K562 (cell line): ENCODE measurements at regions not wholly inside any gene's neighbourhood (a gene's known extent, or its start where the extent isn't known, plus 50 kb on each side); places are given as distances from the start of the nearest gene placed in this dataset.

ENCODE experiments used
- ATAC-seq: fragments of 200-7000 bp; cut with Tn5 transposase; 3 replicates; pipeline ENCODE4 v1.9.1; 2020; ENCODE audit warnings: moderate library complexity
- BruUV-seq: library from RNA; stranded (reverse); fragments of 400-500 nt; replicated peaks from 2 replicates; lab custom pipeline; 2021; lab: Mats Ljungman, UMichigan
- CTCF ChIA-PET: fragments of 300-600 bp; formaldehyde crosslinking; extraction: SDS; loops from one replicate; lab custom pipeline; 2021; ENCODE audit warnings: low intra/inter-chr PET ratio; lab: Yijun Ruan, JAX
- POLR2A ChIA-PET: fragments of 300-600, 350-650 bp; sonication (Branson Sonifier 250); formaldehyde crosslinking; extraction: SDS; loops from one replicate; lab custom pipeline; 2021; ENCODE audit warnings: antibody characterized with exemption, inconsistent platforms; lab: Yijun Ruan, JAX
- DNase-seq, 4 experiments: peaks; one replicate each; pipeline versions ENCODE4 v3.0.0 to v3.0.0-alpha.2; 2011 to 2018; ENCODE audit warnings: low spot score in 3 of 4, mixed read lengths in 3 of 4; ENCODE audit errors: extremely low read depth in 1 of 4
- FAIRE-seq: peaks from 2 replicates; lab custom pipeline; 2011; peaks lifted over from hg19 to GRCh38; lab: Jason Lieb, UNC
- H2AFZ ChIP-seq: 2 replicates; pipeline ENCODE4 v1.6.0; 2011; ENCODE audit warnings: low read depth, low read length, control low read depth, inconsistent platforms
- H3K27ac ChIP-seq: fragments of 200-600 bp; 3 replicates; pipeline ENCODE4 v1.8.0; 2011; ENCODE audit warnings: low read depth, mild to moderate bottlenecking, control low read depth, inconsistent platforms, low read length, moderate library complexity, mixed read lengths; ENCODE audit errors: extremely low read depth
- H3K27me3 ChIP-seq, 2 experiments: fragments of 300-600 bp in 1 of 2; 2 replicates in 1 of 2; 3 replicates in 1 of 2; pipeline versions ENCODE4 v1.6.0 to v1.8.0; 2011; ENCODE audit warnings: inconsistent platforms in 2 of 2, low read length in 2 of 2, mild to moderate bottlenecking in 1 of 2, mixed read lengths in 1 of 2, moderate library complexity in 1 of 2; ENCODE audit not compliant: control insufficient read depth in 2 of 2, insufficient read depth in 2 of 2
- H3K36me3 ChIP-seq: fragments of 300-600 bp; 3 replicates; pipeline ENCODE4 v1.8.0; 2011; ENCODE audit warnings: mild to moderate bottlenecking, low read length, inconsistent platforms; ENCODE audit not compliant: control insufficient read depth, insufficient read depth
- H3K4me1 ChIP-seq, 2 experiments: fragments of 200-600 bp in 1 of 2; replicated peaks in 1 of 2; 2 replicates in 1 of 2; 3 replicates in 1 of 2; pipeline versions ENCODE4 v1.5.1 to v1.8.0; 2011; ENCODE audit warnings: inconsistent platforms in 2 of 2, low read length in 2 of 2, mild to moderate bottlenecking in 1 of 2, mixed read lengths in 1 of 2, moderate library complexity in 1 of 2; ENCODE audit not compliant: control insufficient read depth in 2 of 2, insufficient read depth in 2 of 2
- H3K4me2 ChIP-seq: 2 replicates; pipeline ENCODE4 v1.6.1; 2011; ENCODE audit warnings: low read length, control low read depth, inconsistent platforms, mixed read lengths; ENCODE audit not compliant: insufficient read depth
- H3K4me3 ChIP-seq: fragments of 200-600 bp; sonication (generic), shearing (Covaris generic); 2 replicates; pipeline ENCODE4 v1.5.1; 2016; ENCODE audit warnings: control low read depth, inconsistent platforms
- H3K79me2 ChIP-seq: fragments of 200-600 bp; 3 replicates; pipeline ENCODE4 v1.8.0; 2011; ENCODE audit warnings: low read length, inconsistent platforms; ENCODE audit not compliant: control insufficient read depth, insufficient read depth
- H3K9ac ChIP-seq, 2 experiments: 2 replicates each; pipeline versions ENCODE4 v1.6.0 to v1.6.1; 2011; ENCODE audit warnings: low read depth in 2 of 2, low read length in 2 of 2, control low read depth in 1 of 2, inconsistent platforms in 1 of 2, mild to moderate bottlenecking in 1 of 2, mixed read lengths in 1 of 2; ENCODE audit not compliant: insufficient read depth in 1 of 2
- H3K9me1 ChIP-seq: one replicate; pipeline ENCODE4 v1.6.0; 2011; ENCODE audit warnings: inconsistent platforms, mild to moderate bottlenecking, low read length, moderate library complexity; ENCODE audit not compliant: control insufficient read depth, insufficient read depth
- H3K9me3 ChIP-seq: replicated peaks from 2 replicates; pipeline ENCODE4 v1.5.1; 2011; ENCODE audit warnings: low read depth, low read length, inconsistent platforms; ENCODE audit not compliant: control insufficient read depth, insufficient read depth
- H4K20me1 ChIP-seq: replicated peaks from 2 replicates; pipeline ENCODE4 v1.6.1; 2011; ENCODE audit warnings: low read length, inconsistent platforms, mixed read lengths; ENCODE audit not compliant: control insufficient read depth, insufficient read depth
- DACH1 ChIP-seq: fragments of 450-650 bp; IDR thresholded peaks from 2 replicates; pipeline ENCODE4 v1.6.1; 2018; ENCODE audit not compliant: partially characterized antibody
- FOXK1 ChIP-seq: sonication (generic); formaldehyde crosslinking; IDR thresholded peaks from 2 replicates; pipeline ENCODE4 v1.8.0; 2022; ENCODE audit warnings: missing genetic modification reagents, mild to moderate bottlenecking, borderline replicate concordance
- GABPB1 ChIP-seq: sonication (generic); formaldehyde crosslinking; IDR thresholded peaks from 2 replicates; pipeline ENCODE4 v1.8.0; 2022; ENCODE audit warnings: mild to moderate bottlenecking, missing genetic modification reagents
- JUND ChIP-seq, 2 experiments: IDR thresholded peaks; 2 replicates in 1 of 2; 3 replicates in 1 of 2; pipeline ENCODE4 v1.6.1; 2011; ENCODE audit warnings: borderline replicate concordance in 2 of 2, low read depth in 2 of 2, low read length in 2 of 2, improper control_type of control experiment in 1 of 2, missing biosample characterization in 1 of 2, missing genetic modification characterization in 1 of 2, missing genetic modification reagents in 1 of 2
- NFIX ChIP-seq: fragments of 250-450 bp; sonication (Bioruptor Pico); IDR thresholded peaks from 2 replicates; pipeline ENCODE4 v1.4.0; 2020; ENCODE audit warnings: low read depth, mild to moderate bottlenecking, moderate library complexity
- NR1H2 ChIP-seq: sonication (generic); formaldehyde crosslinking; IDR thresholded peaks from 2 replicates; pipeline ENCODE4 v1.4.0; 2020; ENCODE audit warnings: mild to moderate bottlenecking, missing genetic modification reagents
- PYGO2 ChIP-seq: fragments of 450-650 bp; IDR thresholded peaks from 2 replicates; pipeline ENCODE4 v1.6.1; 2016; ENCODE audit warnings: mild to moderate bottlenecking, missing genetic modification characterization, moderate library complexity, missing compliant biosample characterization
- WGBS: fragments of 100-300 bp; shearing (Covaris generic); methylation state at CpG from one replicate; pipeline ENCODE4 v1.1.6; 2016; ENCODE audit warnings: low coverage, mixed read lengths; ENCODE audit not compliant: insufficient coverage; ENCODE audit errors: missing lambda C conversion rate; 5-methylcytosine and 5-hydroxymethylcytosine counted together
- in situ Hi-C: fragments of 300-500 bp; cut with MboI; formaldehyde crosslinking; loops from 4 replicates; pipeline ENCODE4 v1.15.0; 2018; ENCODE audit warnings: inconsistent platforms, mixed read lengths
- intact Hi-C: fragments of 100-400 bp; cut with micrococcal nuclease; formaldehyde crosslinking; loops from 2 replicates; pipeline ENCODE4 v1.14.2; 2022
- TF ChIP-seq, protein P1 (sequence below): fragments of 450-650 bp; IDR thresholded peaks from 2 replicates; pipeline ENCODE4 v1.6.1; 2016; ENCODE audit warnings: low read depth, mild to moderate bottlenecking, moderate library complexity
- TF ChIP-seq, protein P2 (sequence below): sonication (generic); formaldehyde crosslinking; IDR thresholded peaks from 2 replicates; pipeline ENCODE4 v1.8.1; 2023; ENCODE audit warnings: mild to moderate bottlenecking, missing genetic modification reagents
- TF ChIP-seq, protein P3 (sequence below): sonication (generic); formaldehyde crosslinking; IDR thresholded peaks from 2 replicates; pipeline ENCODE4 v1.8.0; 2022; ENCODE audit warnings: mild to moderate bottlenecking, missing genetic modification reagents

DNA sequence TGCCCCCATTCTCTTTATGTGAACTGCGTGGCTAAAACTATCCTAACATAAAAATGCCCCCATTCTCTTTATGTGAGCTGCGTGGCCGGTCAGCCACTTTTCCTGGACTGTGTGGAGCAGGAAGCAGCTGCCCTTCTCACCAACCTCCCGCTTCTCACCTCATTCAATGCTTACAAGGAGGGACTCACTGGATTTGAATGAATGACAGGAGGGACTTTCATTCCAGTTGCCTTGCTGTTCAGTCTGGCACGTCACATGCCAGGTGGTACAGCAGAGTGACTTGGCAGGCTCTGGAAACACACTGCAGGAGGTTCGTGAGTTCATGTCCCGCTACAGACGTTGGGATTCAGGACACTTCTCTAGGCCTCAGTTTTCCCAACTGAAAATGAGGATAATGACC lies 60.2 kb upstream of the NFIL3 start:
- H3K79me2 ChIP-seq: no peaks in the 10 kb centered on the region
- no peak for TF ChIP-seq GABPB1 (CRISPR knock-in tag)
- TF ChIP-seq, protein P1, sequence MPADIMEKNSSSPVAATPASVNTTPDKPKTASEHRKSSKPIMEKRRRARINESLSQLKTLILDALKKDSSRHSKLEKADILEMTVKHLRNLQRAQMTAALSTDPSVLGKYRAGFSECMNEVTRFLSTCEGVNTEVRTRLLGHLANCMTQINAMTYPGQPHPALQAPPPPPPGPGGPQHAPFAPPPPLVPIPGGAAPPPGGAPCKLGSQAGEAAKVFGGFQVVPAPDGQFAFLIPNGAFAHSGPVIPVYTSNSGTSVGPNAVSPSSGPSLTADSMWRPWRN: no peak
- no peak for TF ChIP-seq PYGO2
- no peak for TF ChIP-seq JUND (IDR thresholded peaks at IDR 0.05; ENCODE audit: borderline replicate concordance, low read depth, low read length)
- TF ChIP-seq JUND (tag; IDR thresholded peaks at IDR 0.05; ENCODE audit: borderline replicate concordance, low read depth, low read length): no peak
- TF ChIP-seq, protein P2, sequence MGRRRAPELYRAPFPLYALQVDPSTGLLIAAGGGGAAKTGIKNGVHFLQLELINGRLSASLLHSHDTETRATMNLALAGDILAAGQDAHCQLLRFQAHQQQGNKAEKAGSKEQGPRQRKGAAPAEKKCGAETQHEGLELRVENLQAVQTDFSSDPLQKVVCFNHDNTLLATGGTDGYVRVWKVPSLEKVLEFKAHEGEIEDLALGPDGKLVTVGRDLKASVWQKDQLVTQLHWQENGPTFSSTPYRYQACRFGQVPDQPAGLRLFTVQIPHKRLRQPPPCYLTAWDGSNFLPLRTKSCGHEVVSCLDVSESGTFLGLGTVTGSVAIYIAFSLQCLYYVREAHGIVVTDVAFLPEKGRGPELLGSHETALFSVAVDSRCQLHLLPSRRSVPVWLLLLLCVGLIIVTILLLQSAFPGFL (CRISPR knock-in tag): no peak
- no peak for TF ChIP-seq NFIX
- TF ChIP-seq, protein P3, sequence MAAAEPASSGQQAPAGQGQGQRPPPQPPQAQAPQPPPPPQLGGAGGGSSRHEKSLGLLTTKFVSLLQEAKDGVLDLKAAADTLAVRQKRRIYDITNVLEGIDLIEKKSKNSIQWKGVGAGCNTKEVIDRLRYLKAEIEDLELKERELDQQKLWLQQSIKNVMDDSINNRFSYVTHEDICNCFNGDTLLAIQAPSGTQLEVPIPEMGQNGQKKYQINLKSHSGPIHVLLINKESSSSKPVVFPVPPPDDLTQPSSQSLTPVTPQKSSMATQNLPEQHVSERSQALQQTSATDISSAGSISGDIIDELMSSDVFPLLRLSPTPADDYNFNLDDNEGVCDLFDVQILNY: no peak
- no peak for TF ChIP-seq NR1H2 (CRISPR knock-in tag)
- no peak for TF ChIP-seq DACH1
- TF ChIP-seq FOXK1 (CRISPR knock-in tag): no peak
- no peaks in the 10 kb centered on the region for H3K36me3 ChIP-seq
- ATAC-seq: no peak
- no TSS peak for BruUV-seq
- H2AFZ ChIP-seq: no peak overlapping the region
- H3K27ac ChIP-seq: no peak overlapping the region
- no peak overlapping the region for H3K9ac ChIP-seq
- no peaks in the 10 kb centered on the region for H3K4me1 ChIP-seq
- H3K4me3 ChIP-seq: no peak overlapping the region
- DNase-seq: no peak
- 4% methylated on average over 8 of the region's 8 CpGs for WGBS
- FAIRE-seq: no peak
- in situ Hi-C loops (no loop called here), intact Hi-C loops (no loop called here)
- CTCF ChIA-PET: no interaction called here
- no peaks in the 10 kb centered on the region for H3K9me1 ChIP-seq
- no peak overlapping the region for H3K4me2 ChIP-seq
- H4K20me1 ChIP-seq: no peaks in the 10 kb centered on the region
- H3K9me3 ChIP-seq: no peaks in the 10 kb centered on the region
- POLR2A ChIA-PET: no interaction called here
- H3K27me3 ChIP-seq: peaks cover 0 to 32% of the 10 kb centered on the region in 2 experiments; a peak in 2 of 5 replicates
